ENCODE measurements at regions not wholly inside any gene's neighbourhood (a gene's known extent, or its start where the extent isn't known, plus 50 kb on each side); places are given as distances from the start of the nearest gene placed in this dataset.

- no peak overlapping the region for H3K27ac ChIP-seq (ENCODE audit: low read depth in 1 of 2, low read length in 2 of 2)
- no peaks in the 10 kb centered on the region for H3K36me3 ChIP-seq (ENCODE audit: control insufficient read depth in 4 of 4, insufficient read depth in 3 of 4, low read depth in 1 of 4, low read length in 3 of 4)
- no peak for DNase-seq (ENCODE audit: low spot score)
- TF ChIP-seq FOXA1 (IDR thresholded peaks at IDR 0.05) (no peak), GABPA (IDR thresholded peaks at IDR 0.05 in 1 of 2, conservative IDR thresholded peaks at IDR 0.05 in 1 of 2) (no peak), TAF1 (conservative IDR thresholded peaks at IDR 0.05) (no peak), NR2F2 (IDR thresholded peaks at IDR 0.05) (no peak), SP1 (IDR thresholded peaks at IDR 0.05) (no peak), RXRA (IDR thresholded peaks at IDR 0.05) (no peak), YY1 (IDR thresholded peaks at IDR 0.05) (no peak), RAD21 (IDR thresholded peaks at IDR 0.05) (no peak), FOXA2 (IDR thresholded peaks at IDR 0.05) (no peak), HNF4A (conservative IDR thresholded peaks at IDR 0.05) (no peak)
- TF ChIP-seq, protein P1, sequence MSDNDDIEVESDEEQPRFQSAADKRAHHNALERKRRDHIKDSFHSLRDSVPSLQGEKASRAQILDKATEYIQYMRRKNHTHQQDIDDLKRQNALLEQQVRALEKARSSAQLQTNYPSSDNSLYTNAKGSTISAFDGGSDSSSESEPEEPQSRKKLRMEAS (IDR thresholded peaks at IDR 0.05) = no peak
- TF ChIP-seq, protein P2, sequence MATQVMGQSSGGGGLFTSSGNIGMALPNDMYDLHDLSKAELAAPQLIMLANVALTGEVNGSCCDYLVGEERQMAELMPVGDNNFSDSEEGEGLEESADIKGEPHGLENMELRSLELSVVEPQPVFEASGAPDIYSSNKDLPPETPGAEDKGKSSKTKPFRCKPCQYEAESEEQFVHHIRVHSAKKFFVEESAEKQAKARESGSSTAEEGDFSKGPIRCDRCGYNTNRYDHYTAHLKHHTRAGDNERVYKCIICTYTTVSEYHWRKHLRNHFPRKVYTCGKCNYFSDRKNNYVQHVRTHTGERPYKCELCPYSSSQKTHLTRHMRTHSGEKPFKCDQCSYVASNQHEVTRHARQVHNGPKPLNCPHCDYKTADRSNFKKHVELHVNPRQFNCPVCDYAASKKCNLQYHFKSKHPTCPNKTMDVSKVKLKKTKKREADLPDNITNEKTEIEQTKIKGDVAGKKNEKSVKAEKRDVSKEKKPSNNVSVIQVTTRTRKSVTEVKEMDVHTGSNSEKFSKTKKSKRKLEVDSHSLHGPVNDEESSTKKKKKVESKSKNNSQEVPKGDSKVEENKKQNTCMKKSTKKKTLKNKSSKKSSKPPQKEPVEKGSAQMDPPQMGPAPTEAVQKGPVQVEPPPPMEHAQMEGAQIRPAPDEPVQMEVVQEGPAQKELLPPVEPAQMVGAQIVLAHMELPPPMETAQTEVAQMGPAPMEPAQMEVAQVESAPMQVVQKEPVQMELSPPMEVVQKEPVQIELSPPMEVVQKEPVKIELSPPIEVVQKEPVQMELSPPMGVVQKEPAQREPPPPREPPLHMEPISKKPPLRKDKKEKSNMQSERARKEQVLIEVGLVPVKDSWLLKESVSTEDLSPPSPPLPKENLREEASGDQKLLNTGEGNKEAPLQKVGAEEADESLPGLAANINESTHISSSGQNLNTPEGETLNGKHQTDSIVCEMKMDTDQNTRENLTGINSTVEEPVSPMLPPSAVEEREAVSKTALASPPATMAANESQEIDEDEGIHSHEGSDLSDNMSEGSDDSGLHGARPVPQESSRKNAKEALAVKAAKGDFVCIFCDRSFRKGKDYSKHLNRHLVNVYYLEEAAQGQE (IDR thresholded peaks at IDR 0.05) = no peak
- TF ChIP-seq, protein P3, sequence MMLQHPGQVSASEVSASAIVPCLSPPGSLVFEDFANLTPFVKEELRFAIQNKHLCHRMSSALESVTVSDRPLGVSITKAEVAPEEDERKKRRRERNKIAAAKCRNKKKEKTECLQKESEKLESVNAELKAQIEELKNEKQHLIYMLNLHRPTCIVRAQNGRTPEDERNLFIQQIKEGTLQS (IDR thresholded peaks at IDR 0.05) = no peak
- TF ChIP-seq, protein P4, sequence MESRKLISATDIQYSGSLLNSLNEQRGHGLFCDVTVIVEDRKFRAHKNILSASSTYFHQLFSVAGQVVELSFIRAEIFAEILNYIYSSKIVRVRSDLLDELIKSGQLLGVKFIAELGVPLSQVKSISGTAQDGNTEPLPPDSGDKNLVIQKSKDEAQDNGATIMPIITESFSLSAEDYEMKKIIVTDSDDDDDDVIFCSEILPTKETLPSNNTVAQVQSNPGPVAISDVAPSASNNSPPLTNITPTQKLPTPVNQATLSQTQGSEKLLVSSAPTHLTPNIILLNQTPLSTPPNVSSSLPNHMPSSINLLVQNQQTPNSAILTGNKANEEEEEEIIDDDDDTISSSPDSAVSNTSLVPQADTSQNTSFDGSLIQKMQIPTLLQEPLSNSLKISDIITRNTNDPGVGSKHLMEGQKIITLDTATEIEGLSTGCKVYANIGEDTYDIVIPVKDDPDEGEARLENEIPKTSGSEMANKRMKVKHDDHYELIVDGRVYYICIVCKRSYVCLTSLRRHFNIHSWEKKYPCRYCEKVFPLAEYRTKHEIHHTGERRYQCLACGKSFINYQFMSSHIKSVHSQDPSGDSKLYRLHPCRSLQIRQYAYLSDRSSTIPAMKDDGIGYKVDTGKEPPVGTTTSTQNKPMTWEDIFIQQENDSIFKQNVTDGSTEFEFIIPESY (IDR thresholded peaks at IDR 0.05) = no peak
- peaks cover 0 to 3% (median 0%) of the 10 kb centered on the region in 4 donors for H3K4me1 ChIP-seq (ENCODE audit: control insufficient read depth in 4 of 4, insufficient read depth in 4 of 4, low read length in 3 of 4)
- H3K9ac ChIP-seq (ENCODE audit: low read depth in 1 of 2, low read length in 2 of 2) = no peak overlapping the region
- H3K9me3 ChIP-seq (ENCODE audit: control insufficient read depth in 4 of 4, low read length in 3 of 4) = no peaks in the 10 kb centered on the region
- H3K4me3 ChIP-seq (ENCODE audit: low read depth in 1 of 3, low read length in 3 of 3) = no peak overlapping the region
- H3K27me3 ChIP-seq (ENCODE audit: control insufficient read depth in 4 of 4, insufficient read depth in 4 of 4, low read length in 3 of 4) = no peaks in the 10 kb centered on the region
- WGBS = 77% methylated on average over 4 of the region's 4 CpGs
These were observed 157.5 kb upstream of the ATF7IP start for GRCh38 chr12:14207905-14208551.

DNA sequence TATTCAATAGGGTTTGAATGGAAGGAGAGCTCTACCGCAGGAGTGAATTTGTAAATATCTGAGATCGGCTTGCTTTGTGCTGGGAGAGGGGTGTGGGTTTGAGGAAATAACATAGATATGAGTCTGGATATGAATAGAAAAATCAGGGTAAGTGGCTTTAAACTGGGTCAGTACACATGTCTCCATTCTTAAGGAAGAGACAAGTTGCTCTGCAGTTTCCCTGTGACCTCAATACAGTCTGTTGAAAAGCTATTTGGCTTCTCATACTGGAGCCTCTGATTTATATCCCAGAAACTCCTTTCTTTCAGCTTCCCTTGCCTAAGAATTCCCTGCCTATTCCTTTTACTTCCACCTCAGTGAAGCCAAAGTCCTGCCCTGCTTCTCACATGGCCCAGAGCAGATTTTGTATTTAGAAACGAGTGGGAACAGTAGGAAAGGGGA lies 153.5 kb upstream of the ATF7IP start:
- H3K27ac ChIP-seq (ENCODE audit: low read depth in 1 of 2, low read length in 2 of 2) = no peak overlapping the region
- no peak overlapping the region for H3K9ac ChIP-seq (ENCODE audit: low read depth in 1 of 2, low read length in 2 of 2)
- peaks cover 0 to 3% (median 1%) of the 10 kb centered on the region in 4 donors for H3K4me1 ChIP-seq (ENCODE audit: control insufficient read depth in 4 of 4, insufficient read depth in 4 of 4, low read length in 3 of 4)
- no peak overlapping the region for H3K4me3 ChIP-seq (ENCODE audit: low read depth in 1 of 3, low read length in 3 of 3)
- WGBS = 47% methylated on average over 3 of the region's 3 CpGs
- DNase-seq (ENCODE audit: low spot score) = no peak
- no peaks in the 10 kb centered on the region for H3K27me3 ChIP-seq (ENCODE audit: control insufficient read depth in 4 of 4, insufficient read depth in 4 of 4, low read length in 3 of 4)
- no peaks in the 10 kb centered on the region for H3K36me3 ChIP-seq (ENCODE audit: control insufficient read depth in 4 of 4, insufficient read depth in 3 of 4, low read depth in 1 of 4, low read length in 3 of 4)
- H3K9me3 ChIP-seq (ENCODE audit: control insufficient read depth in 4 of 4, low read length in 3 of 4) = no peaks in the 10 kb centered on the region
- TF ChIP-seq, protein P2 (IDR thresholded peaks at IDR 0.05) = no peak
- TF ChIP-seq NR2F2 (IDR thresholded peaks at IDR 0.05) (no peak), SP1 (IDR thresholded peaks at IDR 0.05) (no peak), FOXA1 (IDR thresholded peaks at IDR 0.05) (no peak), CTCF (IDR thresholded peaks at IDR 0.05; ENCODE audit: low read depth, low read length, missing input control) (no peak), EGR1 (IDR thresholded peaks at IDR 0.05; ENCODE audit: low read depth in 2 of 2) (no peak), RXRA (IDR thresholded peaks at IDR 0.05) (no peak), GABPA (IDR thresholded peaks at IDR 0.05 in 1 of 2, conservative IDR thresholded peaks at IDR 0.05 in 1 of 2) (no peak), JUND (IDR thresholded peaks at IDR 0.05) (no peak), HNF4A (conservative IDR thresholded peaks at IDR 0.05) (no peak), FOXA2 (IDR thresholded peaks at IDR 0.05) (no peak)
- TF ChIP-seq, protein P3 (IDR thresholded peaks at IDR 0.05) = no peak
- TF ChIP-seq, protein P1 (IDR thresholded peaks at IDR 0.05) = no peak

Measured in liver (tissue), 8 donors.